AG04450 (cell line): ENCODE measurements at regions not wholly inside any gene's neighbourhood (a gene's known extent, or its start where the extent isn't known, plus 50 kb on each side); places are given as distances from the start of the nearest gene placed in this dataset.

Source experiments
- CTCF ChIA-PET: fragments of 300-600, 350-600 bp; formaldehyde crosslinking; extraction: SDS; loops from one replicate; lab custom pipeline; 2022; ENCODE audit warnings: antibody characterized with exemption, inconsistent platforms; lab: Charles Lee
- POLR2A ChIA-PET: fragments of 350-600 bp; formaldehyde crosslinking; extraction: SDS; loops from one replicate; lab custom pipeline; 2021; ENCODE audit warnings: antibody characterized with exemption, inconsistent platforms; lab: Yijun Ruan, JAX
- DNase-seq: peaks from one replicate; pipeline ENCODE4 v3.0.0-alpha.2; 2011; ENCODE audit warnings: low read depth, low spot score
- H3K27ac ChIP-seq: one replicate; pipeline ENCODE4 v1.5.1; 2012; ENCODE audit warnings: low read depth, low read length, control low read depth
- H3K27me3 ChIP-seq: one replicate; pipeline ENCODE4 v1.6.0; 2012; ENCODE audit warnings: low read length; ENCODE audit not compliant: control insufficient read depth, insufficient read depth
- H3K4me3 ChIP-seq: 2 replicates; pipeline ENCODE4 v1.5.1; 2011; ENCODE audit warnings: mild to moderate bottlenecking, low read depth, low read length, control low read depth
- H3K9me3 ChIP-seq: 2 replicates; pipeline ENCODE4 v1.5.1; 2012; ENCODE audit warnings: low read length; ENCODE audit not compliant: control insufficient read depth, insufficient read depth
- CTCF ChIP-seq: IDR thresholded peaks from 2 replicates; pipeline ENCODE4 v1.5.1; 2011; ENCODE audit warnings: low read depth, low read length, control low read depth, inconsistent platforms

- CTCF ChIA-PET = interaction anchor here (0.9 to 2.3 kb wide), 2 partner anchors 25 to 387 kb away, joined by 3 to 8 read pairs; no protein-coding TSS in a partner anchor
- POLR2A ChIA-PET = no interaction called here
- no peak for DNase-seq
- H3K9me3 ChIP-seq = no peaks in the 10 kb centered on the region
- no peaks in the 10 kb centered on the region for H3K27me3 ChIP-seq
- no peak overlapping the region for H3K4me3 ChIP-seq
- no peak overlapping the region for H3K27ac ChIP-seq
- TF ChIP-seq CTCF = no peak
These were observed 144.2 kb upstream of the RAI14 start for GRCh38 chr5:34511915-34512314.

- POLR2A ChIA-PET = no interaction called here
- no peak for DNase-seq
- Histone ChIP-seq H3K27ac (no peak overlapping the region), H3K4me3 (no peak overlapping the region), H3K27me3 (no peaks in the 10 kb centered on the region), H3K9me3 (no peaks in the 10 kb centered on the region)
- no peak for TF ChIP-seq CTCF
- CTCF ChIA-PET = no interaction called here
These were observed 140.0 kb upstream of the RAI14 start for GRCh38 chr5:34516166-34516565.

- no peak for DNase-seq
- POLR2A ChIA-PET = no interaction called here
- CTCF ChIA-PET = no interaction called here
These were observed 139.4 kb upstream of the RAI14 start for GRCh38 chr5:34516686-34517085.

GRCh38 chr5:34517249-34517648 lies 138.9 kb upstream of the RAI14 start:
- Histone ChIP-seq H3K27me3 (no peaks in the 10 kb centered on the region), H3K9me3 (no peaks in the 10 kb centered on the region), H3K27ac (no peak overlapping the region), H3K4me3 (no peak overlapping the region)
- POLR2A ChIA-PET = no interaction called here
- CTCF ChIA-PET = no interaction called here
- no peak for DNase-seq
- no peak for TF ChIP-seq CTCF

More at GRCh38 chr5:34516686-34517085, 139.4 kb upstream of the RAI14 start:
- no peak overlapping the region for H3K4me3 ChIP-seq
- no peak overlapping the region for H3K27ac ChIP-seq
- no peak for TF ChIP-seq CTCF
- no peaks in the 10 kb centered on the region for H3K9me3 ChIP-seq
- H3K27me3 ChIP-seq = no peaks in the 10 kb centered on the region

- CTCF ChIA-PET = interaction anchor here (0.7 to 1.3 kb wide), 4 partner anchors 15 to 381 kb away, joined by 3 to 6 read pairs (median 3); no protein-coding TSS in a partner anchor
- H3K27me3 ChIP-seq = no peaks in the 10 kb centered on the region
- POLR2A ChIA-PET = no interaction called here
- H3K9me3 ChIP-seq = no peaks in the 10 kb centered on the region
- H3K4me3 ChIP-seq = no peak overlapping the region
- no peak overlapping the region for H3K27ac ChIP-seq
- no peak for DNase-seq
- TF ChIP-seq CTCF = no peak
These were observed 136.5 kb upstream of the RAI14 start for GRCh38 chr5:34519489-34520220.
